NCI-H2227 treated with DMSO at 0.1 percent for 48 hours (cell line): ENCODE measurements at regions not wholly inside any gene's neighbourhood (a gene's known extent, or its start where the extent isn't known, plus 50 kb on each side); places are given as distances from the start of the nearest gene placed in this dataset.

Experiments
- DNase-seq: peaks from one replicate; lab custom pipeline; 2025; lab: John Stamatoyannopoulos, UW

DNA sequence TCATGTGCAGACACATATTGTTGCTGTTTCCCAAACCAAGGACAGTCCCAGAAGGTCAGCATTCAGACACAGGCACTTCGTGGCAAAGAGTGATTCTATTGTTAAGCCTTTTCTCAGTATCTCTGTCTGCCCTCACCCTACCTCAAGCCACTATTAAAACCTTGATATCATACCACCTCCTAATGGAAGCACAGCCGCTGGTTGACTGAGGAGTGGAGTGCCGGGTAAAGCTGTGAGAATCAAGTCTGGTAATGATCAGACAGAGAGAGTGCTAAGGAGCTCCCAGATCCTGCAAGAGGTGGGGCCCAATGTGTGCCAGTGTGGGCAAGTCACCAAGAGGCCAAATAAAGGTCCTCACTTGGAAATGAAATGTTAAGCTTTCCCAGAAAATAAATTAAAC is 819.5 kb downstream of the BCL11A start:
- DNase-seq = peak; percentile 24

DNA sequence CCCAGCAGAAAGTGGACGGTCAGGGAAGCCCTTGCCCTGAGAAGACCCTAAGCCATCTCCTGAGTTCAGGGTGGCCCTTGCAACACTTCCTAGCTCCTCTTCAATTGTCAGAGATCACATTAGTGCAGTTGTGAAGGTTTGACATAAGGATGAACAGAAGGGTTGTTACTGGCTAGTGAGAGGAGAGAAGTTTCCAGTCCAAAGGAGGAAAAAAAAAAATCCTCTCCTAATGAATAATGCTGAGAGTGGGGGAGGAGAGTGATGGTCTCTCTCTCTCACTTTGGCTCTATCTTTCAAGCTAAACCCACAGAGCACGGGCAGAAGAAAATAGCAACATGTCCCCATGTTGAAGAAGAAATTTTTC is 819.9 kb downstream of the BCL11A start:
- no peak for DNase-seq

DNA sequence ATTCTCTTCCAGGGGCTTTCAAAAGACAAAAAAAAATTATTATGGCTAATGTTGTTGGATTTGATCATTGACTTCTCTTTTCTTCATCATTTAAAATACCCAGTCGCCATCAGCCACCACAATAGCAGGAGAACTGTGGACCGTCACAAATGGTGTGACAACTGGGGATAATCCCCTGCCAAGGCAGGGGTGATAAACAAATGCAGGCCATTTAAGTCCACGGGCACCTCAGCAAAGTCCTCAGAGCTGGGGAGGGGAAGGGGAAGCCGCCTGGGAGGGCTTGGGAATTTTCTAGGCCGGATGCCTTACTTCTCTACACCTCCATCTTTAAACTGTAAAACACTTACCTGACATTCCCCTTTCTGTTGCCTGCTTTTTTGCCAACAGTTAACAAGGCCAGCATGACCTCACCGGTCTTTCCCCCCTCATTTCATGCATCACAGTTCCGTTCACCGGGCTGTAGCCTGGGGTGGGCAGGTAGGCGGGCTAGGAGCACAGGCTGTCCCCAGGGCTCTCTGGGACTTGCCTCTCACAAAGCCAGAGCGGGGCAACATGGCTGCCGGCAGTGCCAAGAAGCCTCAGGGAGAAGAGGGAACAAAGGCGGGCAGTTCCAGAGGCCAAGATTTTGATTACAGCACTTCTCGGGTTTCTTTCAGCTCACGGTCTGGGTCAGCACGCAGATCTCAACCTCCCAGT is 820.4 kb downstream of the BCL11A start:
- DNase-seq = no peak

DNA sequence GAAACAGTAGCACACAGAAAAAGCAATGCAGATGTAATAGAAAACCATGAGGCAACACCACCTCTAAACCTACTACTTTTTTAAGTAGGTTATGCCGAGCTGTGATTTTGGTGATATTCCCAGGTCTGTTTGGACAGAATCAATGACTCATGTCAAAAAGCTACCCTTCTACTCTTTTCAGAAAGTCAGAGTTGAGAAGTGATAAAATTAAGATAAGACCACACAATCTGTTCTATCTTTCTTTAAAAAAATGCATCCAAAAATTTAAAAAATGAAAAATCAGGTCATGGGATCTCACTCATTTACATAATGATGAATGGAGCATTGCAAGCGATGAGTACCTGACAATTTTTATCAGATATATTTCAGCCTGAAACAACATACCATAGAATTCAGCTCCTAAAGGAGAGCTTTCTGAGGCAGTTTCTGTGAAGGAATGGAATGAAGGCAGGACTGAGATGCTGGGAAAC is 826.3 kb downstream of the BCL11A start:
- DNase-seq = no peak

DNA sequence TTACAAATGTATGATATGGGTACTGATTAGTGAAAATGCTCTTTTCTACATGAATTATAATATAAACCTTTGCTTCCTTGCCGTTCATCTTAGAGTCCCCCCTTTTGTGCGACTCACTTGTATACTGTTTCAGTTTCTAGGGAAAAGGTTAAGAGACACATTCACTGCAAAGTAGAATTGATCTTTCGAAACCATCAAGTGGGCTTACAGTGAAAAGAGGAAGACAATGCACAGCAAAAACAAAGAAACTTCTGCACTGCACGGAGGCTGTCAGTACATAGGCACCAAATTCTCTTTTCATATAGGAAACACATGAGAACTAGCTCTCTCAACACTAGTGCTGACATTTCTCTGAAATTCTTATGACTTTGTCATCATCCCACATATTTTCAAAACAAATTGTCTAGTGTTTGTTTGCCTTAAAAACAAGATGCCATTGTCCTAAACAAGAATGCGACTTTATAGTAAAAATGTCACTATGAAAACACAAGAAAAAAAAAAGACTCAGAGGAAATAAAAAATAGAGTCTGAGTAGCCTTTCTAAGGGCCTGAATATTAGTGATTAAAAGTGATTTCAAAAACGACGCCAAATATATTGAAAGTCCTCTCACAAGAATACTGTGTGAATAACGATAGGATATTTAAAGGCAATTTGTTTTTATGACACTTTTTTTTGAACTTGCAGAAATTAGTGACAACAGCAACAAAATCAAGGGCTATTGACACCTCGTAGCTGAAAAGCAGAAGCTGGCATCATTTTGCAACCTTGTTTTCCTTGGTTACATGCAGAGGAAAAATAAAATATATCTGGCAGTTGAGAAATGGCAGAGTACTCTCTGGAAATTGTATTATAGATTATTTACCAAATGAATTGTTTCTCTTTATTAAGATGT is 827.0 kb downstream of the BCL11A start:
- DNase-seq = no peak

DNA sequence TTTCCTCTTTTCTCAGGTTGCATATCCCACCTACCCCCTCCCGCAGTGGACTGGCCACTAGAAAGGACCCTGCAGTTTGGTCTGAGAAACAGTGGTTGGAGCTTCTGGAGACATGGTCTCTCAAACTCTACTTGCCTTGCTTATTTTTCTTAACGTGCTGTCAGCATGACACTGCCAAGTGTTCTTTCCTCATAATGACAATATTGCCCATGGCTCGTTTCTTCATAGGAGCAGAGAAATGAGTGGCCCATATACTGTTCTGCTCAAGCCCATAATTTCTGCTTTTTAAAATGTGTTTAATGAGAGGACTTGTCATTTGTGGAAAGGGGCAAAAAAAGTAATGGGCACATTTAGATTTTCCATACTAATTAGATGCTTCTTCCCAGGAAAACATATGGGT is 828.7 kb downstream of the BCL11A start:
- no peak for DNase-seq

DNA sequence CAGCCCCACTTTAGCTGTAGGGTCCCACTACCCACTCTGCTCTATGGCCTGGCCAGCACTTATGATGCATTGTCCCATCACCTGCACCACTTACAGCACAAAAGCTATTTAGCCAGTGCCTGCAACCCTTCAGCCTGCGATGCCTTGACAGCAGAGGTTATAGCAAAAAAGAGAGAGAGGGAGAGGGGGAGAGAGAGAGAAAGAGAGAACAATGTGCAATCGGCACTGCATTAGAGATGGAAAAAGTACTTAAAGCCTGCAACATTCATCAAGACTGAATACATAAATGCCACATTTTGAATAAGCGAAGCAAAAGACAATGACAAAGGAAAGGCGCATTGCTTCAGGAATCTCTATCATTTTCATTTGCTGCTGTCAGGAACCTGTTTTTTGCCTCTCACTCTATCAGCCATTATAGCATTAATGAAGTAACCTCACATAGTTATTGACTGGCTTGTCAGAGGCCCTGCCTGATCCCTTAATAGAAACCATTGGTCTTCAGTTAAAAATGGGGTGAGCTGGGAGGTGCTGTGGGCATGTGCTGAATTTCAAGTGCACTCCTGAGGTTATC is 833.1 kb downstream of the BCL11A start:
- no peak for DNase-seq

DNA sequence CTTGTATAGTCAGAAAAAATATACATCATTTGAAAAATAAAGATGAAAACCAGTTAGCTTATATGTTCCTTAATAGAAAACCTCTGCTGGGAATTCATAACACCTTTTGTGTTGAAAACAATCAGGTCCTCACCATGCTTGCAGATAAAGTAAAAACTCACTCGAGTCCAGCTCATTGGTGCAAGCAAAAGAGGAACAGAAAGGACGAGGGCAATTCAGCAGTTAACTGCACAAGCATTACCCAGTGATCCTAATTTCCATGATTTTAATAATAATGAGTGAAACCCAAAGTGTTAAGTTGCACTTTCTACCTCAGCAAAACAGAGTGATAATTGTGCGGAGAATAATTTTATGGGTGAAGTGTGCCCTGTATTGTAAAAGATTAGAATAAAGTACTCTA is 839.9 kb downstream of the BCL11A start:
- DNase-seq = no peak

DNA sequence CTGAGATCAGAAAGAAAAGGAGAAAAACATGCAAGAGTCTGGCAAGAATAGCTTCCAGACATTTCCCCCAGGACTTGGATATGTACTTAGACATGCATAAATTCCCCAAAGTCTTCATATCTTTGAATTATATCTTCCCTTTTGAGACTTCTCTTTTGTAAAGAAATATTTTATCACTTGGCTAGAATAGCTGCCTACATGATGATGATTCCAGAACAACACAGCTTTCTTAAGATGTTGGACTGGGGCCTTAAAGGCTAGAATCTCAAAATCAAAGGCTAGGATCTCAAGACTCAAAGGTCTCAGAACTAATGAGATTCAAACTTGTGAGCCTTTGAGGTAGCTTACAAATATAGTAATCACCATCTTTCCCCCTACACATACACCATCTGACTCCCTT is 842.3 kb downstream of the BCL11A start:
- DNase-seq = no peak

DNA sequence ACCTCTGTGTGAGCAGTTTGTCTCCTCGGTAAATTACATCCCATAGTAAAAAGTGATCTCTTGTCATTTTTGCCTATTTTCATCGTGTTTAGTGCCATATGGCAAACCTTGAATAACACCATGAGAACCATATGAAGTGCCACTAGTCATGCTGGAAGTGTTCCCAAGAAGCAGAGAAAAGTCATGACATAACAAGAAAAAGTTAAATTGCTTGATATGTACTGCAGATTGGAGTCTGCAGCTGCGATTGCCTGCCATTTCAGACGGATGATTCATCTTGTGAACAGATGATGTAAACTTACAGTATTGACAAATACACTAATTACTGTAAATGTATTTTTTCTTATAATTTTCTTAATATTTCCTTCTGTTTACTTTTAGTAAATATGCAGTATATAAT is 846.7 kb downstream of the BCL11A start:
- no peak for DNase-seq

DNA sequence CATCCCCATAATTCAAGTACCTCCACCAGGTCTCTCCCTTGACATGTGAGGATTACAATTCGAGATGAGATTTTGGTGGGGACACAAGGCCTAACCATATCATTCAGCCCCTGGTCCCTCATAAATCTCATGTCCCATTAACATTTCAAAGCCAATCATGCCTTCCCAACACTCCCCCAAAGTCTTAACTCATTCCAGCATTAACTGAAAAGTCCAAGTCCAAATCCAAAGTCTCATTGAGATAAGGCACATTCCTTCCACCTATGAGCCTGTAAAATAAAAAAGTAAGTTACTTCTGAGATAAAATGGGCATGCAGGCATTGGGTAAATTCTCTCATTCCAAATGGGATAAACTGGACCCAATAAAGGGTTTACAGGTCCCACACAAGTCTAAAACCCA is 849.7 kb downstream of the BCL11A start:
- DNase-seq = no peak

DNA sequence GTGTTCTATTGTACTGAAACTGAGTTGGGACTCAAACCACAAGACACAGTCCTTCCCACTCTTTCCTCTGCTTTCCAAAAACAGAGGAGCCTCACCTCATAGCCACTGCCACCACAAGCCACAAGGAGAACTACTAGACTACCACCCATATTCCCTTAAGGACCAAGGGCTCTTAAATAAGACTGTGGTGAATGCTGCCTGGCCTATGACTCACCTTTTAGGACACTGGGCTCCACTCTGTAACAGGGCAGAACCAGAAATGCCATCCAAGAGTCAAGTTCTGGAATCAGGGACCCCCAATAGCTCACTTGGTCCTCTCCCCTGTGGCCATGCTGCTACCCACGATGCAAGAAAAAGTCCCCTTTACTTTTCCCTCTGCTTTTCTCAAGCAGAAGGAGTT is 851.4 kb downstream of the BCL11A start:
- no peak for DNase-seq

DNA sequence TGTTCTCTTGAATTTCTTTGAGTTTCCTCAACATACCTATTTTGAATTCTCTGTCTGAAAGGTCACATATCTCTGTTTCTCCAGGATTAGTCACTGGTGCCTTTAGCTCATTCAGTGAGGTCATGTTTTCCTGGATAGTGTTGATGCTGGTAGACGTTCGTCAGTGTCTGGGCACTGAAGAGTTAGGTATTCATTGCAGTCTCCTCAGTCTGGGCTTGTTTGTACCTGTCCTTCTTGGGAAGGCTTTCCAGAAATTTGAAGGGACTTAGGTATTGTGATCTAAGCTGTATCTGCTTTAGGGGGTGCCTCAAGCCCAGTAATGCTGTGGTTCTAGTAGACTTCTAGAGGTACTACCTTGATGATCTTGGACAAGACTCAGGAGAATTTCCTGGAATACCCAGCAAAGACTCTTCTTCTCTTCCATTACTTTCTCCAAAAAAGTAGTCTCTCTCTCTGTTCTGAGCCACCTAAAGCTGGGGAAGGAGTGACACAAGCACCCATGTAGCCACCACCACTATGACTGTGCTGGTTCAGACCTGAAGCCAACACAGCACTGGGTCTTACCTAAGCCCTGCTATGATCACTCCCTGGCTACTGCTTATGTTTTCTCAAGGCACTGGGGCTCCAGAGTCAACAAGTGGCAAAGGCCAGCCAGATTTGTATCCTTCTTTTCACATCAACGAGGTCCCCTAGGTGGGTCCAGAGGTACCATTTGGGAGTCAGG is 852.0 kb downstream of the BCL11A start:
- DNase-seq = no peak

DNA sequence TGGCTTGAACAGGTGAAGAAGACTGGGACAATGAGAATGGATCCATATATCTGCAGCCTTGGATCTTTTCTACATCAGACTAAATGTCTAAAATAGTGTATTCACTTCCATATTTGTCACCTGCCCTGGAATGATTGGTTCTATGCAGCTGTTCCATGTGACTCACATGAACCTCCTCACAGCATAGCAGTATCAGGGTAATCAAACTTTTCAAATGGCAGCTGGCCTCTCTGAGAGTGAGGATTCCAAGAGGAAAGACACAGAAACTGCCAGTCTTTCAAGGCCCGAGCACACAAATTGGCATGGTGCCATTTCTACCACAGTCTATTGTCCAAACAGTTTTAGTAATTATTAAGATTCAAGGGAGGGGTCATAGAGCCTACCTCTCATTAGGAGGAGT is 859.3 kb downstream of the BCL11A start:
- DNase-seq = no peak

DNA sequence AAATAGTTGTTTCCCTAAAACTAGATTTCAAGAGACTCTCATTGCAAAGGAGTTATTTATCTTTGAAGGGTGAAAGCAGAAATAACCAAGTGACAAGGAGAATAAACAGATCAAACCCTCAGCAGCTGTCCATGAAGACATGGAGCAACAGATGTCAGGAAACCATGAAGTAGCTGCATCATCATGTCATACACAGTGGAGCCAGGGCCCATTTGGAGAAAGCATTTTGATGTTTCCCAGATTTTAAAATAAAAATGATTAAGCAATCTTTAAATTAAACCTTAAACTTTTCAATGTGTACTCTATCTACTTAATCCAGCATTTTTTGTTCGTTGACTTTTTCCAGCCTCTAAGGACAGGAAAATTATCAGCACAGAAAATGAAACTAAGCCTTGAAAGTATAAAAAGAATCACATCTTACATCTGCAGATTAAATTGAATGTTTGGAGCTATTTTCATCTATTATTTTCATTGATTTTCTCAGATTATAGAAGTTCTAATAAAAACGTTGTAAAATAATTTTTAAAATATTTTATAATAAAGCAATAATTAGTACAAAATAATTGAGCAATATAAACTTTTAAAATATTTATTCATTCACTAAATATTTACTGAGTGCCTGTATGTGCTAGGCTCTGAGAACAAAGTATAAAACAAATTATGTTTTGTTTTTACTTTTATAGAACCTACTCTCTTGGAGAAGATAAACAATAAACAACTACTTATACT is 860.1 kb downstream of the BCL11A start:
- DNase-seq = no peak

DNA sequence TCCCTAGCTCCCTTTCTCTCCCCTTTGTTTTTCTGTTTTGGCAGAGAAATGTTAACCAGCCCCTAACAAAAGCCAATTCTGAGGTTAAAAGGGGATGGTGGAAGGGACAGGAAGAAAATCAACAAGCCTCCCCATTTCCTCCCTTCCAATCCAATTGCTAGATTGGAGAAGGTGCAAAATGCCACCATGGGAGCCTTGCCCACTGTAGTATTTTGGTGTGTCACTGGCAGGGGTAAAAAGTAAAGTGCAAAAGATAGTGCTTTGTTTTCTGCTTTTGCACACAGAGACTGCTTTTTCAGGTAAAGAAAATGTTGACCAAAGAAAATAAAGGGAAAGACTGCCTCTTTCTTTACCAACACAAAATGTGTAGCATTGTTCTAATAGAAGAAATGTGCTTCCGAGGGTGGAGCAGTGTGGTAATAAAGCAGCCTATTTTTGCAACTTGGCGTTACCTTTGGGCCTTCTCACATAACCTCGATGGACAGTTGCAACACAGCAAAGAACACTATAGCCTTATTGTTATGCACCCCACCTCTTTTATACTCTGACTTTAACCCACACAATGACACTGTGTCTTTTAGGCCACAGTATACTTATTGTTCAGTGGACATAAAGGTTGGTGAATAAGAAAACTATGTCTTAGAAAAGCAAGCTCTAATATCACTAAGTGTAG is 861.8 kb downstream of the BCL11A start:
- no peak for DNase-seq

DNA sequence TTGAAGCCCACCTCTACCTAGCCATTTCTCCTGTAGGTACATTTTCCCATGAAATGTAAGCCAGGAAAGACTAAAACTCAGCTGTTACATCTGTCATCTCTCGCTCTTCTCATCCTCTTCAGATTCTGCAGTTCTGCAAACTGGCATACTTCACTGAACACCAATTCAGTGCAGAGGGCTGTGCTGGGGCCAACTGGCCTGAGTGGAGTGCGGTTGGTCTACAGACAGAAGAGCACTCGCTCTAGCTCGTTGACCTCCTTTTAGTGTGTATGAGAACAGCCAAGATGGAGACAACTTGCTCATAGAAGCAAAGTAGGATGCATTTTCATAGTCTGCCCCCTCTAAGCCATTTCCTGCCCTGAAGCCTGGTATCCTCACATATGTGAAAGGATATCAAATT is 862.6 kb downstream of the BCL11A start:
- DNase-seq = no peak

DNA sequence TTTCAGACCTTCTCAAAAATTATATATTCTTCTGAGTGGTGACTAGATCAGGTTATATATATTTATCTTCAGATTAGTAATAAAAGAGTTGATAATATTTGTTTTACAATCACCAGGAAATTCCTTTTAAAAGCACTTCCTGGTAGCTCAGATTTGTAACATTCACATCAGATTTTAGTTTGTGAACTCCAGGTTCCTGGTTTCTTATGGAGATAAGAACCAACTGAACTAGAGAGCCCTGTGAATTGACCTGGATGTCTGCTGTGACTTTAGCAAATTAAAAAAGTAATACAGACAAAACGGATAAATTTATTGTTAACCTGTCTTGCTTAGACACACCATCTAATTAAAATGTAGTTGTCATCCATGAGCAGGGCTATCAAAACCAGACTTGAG is 868.7 kb downstream of the BCL11A start:
- no peak for DNase-seq

DNA sequence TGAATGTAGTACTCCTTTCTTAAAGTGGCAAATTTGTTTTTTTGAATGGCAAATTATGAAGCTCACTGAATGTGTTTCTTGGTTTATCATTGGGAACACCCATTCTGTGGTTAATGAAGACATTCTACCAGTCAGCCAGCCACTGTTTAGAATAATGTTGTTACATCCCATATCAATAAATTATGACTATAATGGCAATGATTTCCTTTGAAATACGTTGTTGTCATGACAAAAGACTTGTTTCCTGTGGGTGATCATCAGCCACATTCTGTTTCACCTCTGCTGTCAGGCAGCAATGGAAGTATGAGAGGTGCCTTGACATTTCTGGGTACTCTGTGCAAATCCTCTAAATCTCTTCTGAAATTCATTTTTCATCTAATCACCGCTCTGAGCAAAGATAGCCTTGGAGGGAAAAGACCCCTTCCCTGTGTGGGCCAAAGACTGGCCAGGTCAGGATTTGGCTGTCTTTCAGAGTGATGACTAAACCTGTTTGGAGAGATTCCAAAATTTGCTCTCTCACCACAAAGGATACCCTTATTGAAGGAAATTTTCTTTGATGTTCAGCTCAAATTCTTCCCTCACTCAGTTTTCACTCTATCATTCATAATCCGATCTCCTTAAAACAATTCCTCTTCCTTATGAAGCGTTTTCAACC is 869.2 kb downstream of the BCL11A start:
- DNase-seq = no peak

DNA sequence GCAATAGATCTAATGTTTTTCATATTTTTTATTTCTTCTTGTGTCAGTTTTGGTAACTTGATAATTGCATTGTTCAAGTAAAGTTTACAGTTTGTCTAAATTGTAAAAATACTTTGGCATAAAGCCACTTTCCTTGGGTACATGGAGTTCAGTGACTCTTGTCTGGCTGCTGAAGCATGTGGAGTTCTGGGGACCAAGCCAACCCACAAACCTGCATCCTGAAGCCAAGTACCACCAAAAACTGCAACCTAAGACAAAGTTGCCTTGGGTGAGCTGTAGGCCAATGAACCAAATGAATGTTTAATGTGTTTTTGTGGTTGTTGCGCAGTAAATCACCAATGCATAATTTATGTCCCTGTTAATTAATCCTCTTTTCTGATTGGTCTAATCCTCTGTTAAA is 872.6 kb downstream of the BCL11A start:
- no peak for DNase-seq

DNA sequence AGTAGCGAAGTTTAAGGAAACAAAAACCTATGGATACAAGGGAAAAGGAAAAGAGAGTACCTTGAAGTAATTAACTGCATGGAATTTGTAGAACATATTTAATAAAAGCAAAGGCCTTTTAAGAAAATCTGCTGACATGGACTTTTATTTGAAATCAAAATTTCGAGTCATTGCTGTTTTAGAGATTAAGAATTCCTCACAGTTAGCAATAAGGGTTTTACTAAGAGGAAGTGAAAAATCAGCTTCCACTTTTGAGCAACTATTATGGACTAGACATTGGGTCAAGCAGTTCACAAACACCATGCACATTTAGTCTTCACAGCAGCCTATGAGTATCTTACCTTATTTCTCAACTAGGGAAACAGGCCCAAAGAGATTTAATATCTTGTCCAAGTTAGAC is 876.3 kb downstream of the BCL11A start:
- no peak for DNase-seq
